NCI-H226 (cell line): ENCODE measurements at regions not wholly inside any gene's neighbourhood (a gene's known extent, or its start where the extent isn't known, plus 50 kb on each side); places are given as distances from the start of the nearest gene placed in this dataset.

Experiments used
- DNase-seq: peaks from one replicate; pipeline ENCODE4 v3.0.0-alpha.2; 2015

GRCh38 chr11:69380921-69381581, 87.1 kb downstream of the MYEOV start:
- DNase-seq, result no peak

- no peak for DNase-seq
These were observed 87.8 kb downstream of the MYEOV start for GRCh38 chr11:69381681-69382130.

DNA sequence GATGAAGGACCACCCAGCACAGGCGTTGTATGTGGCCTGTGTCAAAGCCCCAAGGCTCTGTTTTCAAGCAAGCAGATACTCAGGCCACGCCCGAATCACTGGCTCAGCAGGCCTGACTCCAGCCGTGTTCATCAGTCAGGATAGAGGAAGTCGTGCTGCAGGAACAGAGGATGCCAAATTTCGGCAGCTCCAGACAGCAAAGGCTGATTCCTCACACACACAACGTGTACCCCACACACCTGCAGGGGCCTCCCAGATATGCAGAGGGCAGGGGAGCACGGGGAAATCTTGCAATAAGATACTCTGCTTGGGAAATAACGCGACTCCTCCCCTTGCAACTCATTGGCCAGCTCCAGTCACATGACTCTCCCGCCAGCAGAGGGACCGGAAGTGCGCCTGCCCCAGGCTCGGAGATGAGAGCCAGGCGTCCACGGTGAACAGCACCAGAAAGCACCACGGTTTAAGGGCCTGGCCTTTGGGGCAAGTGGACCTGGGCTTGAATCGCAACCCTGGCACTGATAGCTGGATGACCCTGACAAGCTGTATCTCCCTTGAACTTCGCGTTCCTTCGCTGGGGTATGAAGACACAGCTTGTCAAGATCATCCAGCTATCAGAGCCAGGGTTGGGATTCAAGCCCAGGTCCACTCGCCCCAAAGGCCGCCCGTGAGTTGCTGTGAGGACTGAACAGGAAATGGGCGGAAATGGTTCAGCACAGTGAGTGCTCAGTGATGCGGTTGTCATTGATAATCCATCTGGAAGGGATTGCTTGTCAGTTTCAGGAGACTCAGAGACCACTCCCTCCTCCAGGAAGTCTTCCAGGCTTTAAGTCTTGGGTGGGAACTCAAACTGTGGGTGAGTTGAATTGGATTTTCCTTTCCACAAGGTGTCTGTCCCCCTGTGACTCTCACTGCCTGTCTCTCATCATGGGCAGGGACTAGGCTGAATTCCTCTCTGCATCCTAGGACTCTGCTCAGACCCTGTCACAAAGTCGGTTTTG, 88.5 kb downstream of the MYEOV start:
- DNase-seq, result peak; percentile 59

GRCh38 chr11:69383372-69384250, 89.7 kb downstream of the MYEOV start:
- DNase-seq, result no peak

GRCh38 chr11:69384251-69385143, 90.5 kb downstream of the MYEOV start:
- DNase-seq, result no peak

- no peak for DNase-seq
These were observed 91.3 kb downstream of the MYEOV start for GRCh38 chr11:69385144-69385820.

- no peak for DNase-seq
These were observed 92.0 kb downstream of the MYEOV start for GRCh38 chr11:69385832-69386427.

DNA sequence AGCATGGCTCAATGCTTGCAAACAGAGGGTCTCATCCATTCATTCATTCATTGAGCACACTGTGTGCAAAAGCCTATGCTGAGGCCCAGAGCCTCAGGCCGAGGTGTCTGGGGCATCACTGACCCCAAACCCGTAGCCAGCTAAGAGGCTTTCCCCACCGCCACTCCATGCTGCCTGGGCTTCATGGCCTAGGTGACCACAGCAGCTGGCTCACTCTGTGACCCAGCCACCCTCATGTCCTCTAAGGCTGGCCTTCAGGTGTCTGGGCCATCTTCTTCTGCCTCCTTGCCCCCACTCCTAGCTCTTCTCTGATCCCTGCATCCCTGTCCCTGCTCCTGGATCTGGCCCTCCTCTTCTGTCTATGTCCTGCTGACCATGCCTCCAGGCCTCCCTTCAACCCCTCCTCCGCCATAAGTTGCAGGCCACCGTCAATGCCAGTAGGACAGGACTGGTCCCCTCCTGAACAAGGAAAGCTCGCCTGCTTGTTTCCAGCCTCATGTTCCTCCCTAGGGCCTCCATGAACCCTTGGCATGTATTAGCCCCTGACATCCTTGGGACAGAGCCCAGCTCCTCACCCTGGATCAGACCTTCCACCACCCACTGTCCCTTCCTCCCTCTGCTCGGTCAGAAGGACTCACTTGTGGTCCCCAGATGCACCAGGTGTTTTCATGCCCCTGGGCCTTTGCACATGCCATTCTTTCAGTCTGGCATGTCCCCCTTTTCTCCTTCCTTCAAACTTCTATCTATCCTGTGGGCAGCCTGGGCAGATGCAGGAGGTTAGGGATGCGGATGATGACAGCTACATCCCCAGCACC, 92.8 kb downstream of the MYEOV start:
- DNase-seq, result no peak

GRCh38 chr11:69387409-69387885, 93.5 kb downstream of the MYEOV start:
- DNase-seq, result no peak

DNA sequence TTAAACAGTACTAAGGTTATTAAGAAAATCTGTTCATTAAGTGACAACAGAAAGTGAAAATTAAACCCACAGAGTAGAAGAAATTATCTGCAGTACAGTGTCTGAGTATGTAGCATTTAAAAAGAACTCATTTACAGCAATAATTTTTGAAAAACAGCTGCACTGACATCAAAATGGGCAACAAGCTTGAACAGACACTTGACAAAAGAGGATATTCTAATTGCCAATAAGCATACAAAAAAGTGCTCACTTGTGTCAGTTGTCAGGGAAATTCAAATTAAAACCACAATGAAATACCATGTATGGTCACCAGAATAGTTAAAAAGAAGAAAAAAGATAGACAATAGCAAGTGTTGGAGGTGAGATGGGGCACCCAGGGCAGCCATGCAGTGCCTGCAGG, 93.3 kb upstream of the LINC01488 start:
- no peak for DNase-seq

DNA sequence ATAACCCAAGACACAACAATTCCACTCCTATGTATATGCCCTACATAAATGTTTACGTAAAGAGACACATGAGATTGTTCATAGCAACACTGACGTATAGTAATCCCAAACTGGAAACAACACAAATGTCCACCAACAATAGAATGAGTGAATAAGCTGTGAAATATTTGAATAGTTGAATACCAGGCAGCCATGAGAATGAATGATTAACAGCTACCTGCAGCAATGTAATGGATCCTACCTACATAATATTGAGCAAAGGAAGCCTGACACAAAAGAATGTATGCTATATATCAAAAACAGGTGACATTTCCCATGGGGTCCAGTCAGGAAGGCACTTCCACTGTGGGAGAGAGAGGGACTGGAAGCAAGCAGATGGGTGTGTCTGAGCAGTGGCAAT, 92.8 kb upstream of the LINC01488 start:
- DNase-seq, result no peak

GRCh38 chr11:69390561-69390960, 90.9 kb upstream of the LINC01488 start:
- no peak for DNase-seq

- no peak for DNase-seq
These were observed 90.0 kb upstream of the LINC01488 start for GRCh38 chr11:69391192-69392103.

GRCh38 chr11:69392104-69392653, 89.3 kb upstream of the LINC01488 start:
- DNase-seq, result no peak

DNA sequence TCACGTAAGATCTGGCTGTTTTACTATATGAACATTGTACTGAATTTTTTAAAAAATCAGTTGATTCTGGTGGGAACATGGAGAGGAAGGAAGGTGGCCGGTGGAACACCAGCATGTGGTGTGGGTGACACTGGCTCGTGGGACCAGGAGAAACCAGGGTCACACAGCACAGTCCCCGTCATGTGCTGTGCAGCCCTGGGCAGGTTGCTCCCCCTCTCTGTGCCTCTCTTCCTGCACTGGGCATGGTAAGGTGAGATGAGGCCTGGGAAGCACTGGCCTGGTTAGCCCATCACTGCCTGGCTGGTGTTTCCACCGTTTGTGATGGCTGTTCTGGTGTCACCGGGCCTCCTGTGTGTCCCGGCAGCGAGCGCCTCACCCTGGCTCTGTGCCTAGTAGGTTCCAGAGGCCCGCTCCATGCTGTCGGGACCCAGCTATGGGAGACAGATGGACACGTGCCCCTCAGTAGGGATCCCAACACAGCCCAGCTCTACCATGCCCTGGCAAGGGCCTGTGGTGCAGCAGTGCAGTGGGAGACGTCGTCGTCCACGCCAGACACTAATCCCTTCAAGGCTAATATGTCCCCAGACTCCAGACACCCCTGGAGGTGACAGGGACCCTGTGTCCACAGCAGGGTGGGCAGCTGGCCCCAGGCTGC, 88.2 kb upstream of the LINC01488 start:
- DNase-seq, result no peak

DNA sequence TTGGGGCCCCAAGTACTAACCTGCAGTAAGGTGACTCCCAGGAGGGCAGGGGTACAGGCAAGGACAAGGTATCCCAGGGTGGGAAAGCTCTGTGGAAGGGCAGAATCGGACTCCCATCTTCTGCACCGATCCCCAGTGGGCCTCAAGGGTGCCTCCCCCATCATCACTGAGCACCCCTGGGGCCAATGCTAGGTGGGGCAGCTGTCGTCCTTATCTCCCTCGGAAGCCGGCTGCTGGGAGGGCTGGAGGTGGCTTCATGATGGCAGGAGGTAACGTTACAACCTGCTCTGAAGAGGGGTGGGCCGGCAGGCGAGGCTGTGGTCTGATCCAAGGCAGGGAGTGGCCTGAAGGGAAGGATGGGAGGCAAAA, 87.6 kb upstream of the LINC01488 start:
- no peak for DNase-seq

- DNase-seq, result no peak
These were observed 87.1 kb upstream of the LINC01488 start for GRCh38 chr11:69394234-69394868.
